ENCODE measurements at regions not wholly inside any gene's neighbourhood (a gene's known extent, or its start where the extent isn't known, plus 50 kb on each side); places are given as distances from the start of the nearest gene placed in this dataset.
"Not testable (repeated sequence)": the region's sequence is repeated elsewhere in the genome, so short reads cannot be mapped to it uniquely, and the experiment has no call there.

GRCh38 chrX:122982521-122982920 is 201.6 kb upstream of the GRIA3 start:
- H3K18ac ChIP-seq (ENCODE audit: low read length), result no peak overlapping the region
- no peak overlapping the region for H3K27ac ChIP-seq (replicated peaks; ENCODE audit: low read length)
- H3K79me1 ChIP-seq (ENCODE audit: low read depth, low read length), result no peaks in the 10 kb centered on the region
- no peak overlapping the region for H4K8ac ChIP-seq (ENCODE audit: low read depth, low read length)
- no peaks in the 10 kb centered on the region for H3K27me3 ChIP-seq (ENCODE audit: control insufficient read depth in 3 of 3, insufficient read depth in 3 of 3, low read depth in 1 of 3, low read length in 3 of 3)
- no peak overlapping the region for H3K9ac ChIP-seq (ENCODE audit: low read depth, low read length, poor library complexity)
- H2AFZ ChIP-seq (ENCODE audit: low read length), result no peak overlapping the region
- no peak overlapping the region for H3K14ac ChIP-seq (ENCODE audit: low read length)
- no peak overlapping the region for H3K4ac ChIP-seq (ENCODE audit: low read length)
- H2BK15ac ChIP-seq (ENCODE audit: low read length), result no peak overlapping the region
- no peak for DNase-seq (ENCODE audit: low spot score)
- H3K23ac ChIP-seq (ENCODE audit: low read depth, low read length, poor library complexity), result no peak overlapping the region
- no peaks in the 10 kb centered on the region for H3K4me1 ChIP-seq (ENCODE audit: control insufficient read depth in 2 of 2, insufficient read depth in 1 of 2, low read depth in 1 of 2, low read length in 2 of 2)
- H2AK5ac ChIP-seq (ENCODE audit: low read depth, low read length), result no peak overlapping the region
- no peak overlapping the region for H2BK5ac ChIP-seq (ENCODE audit: low read length)
- H4K91ac ChIP-seq (ENCODE audit: low read depth, low read length, poor library complexity), result no peak overlapping the region
- no peak overlapping the region for H2BK120ac ChIP-seq (ENCODE audit: low read depth, low read length)
- WGBS, 2 donors (ENCODE audit: extremely low coverage in 2 of 2, insufficient read length in 2 of 2, insufficient replicate concordance in 1 of 2), result no CpG with 5 or more reads among the region's 6 CpGs
- no peak overlapping the region for H2BK12ac ChIP-seq (ENCODE audit: low read length)
- H3K4me2 ChIP-seq (ENCODE audit: insufficient read depth, low read length, poor library complexity, severe bottlenecking), result no peak overlapping the region
- no peaks in the 10 kb centered on the region for H3K9me3 ChIP-seq (replicated peaks in 1 of 2; ENCODE audit: control insufficient read depth in 2 of 2, insufficient read depth in 1 of 2, low read depth in 1 of 2, low read length in 2 of 2)
- no peak overlapping the region for H3K4me3 ChIP-seq (ENCODE audit: low read length in 2 of 2)
- no peaks in the 10 kb centered on the region for H3K36me3 ChIP-seq (replicated peaks in 1 of 2; ENCODE audit: control insufficient read depth in 2 of 2, insufficient read depth in 2 of 2, low read length in 2 of 2)

- not testable (repeated sequence) for H2AK5ac ChIP-seq (ENCODE audit: low read depth, low read length); DNase-seq (ENCODE audit: low spot score); H2BK15ac ChIP-seq (ENCODE audit: low read length); H3K4me3 ChIP-seq (ENCODE audit: low read length in 2 of 2); H3K9me3 ChIP-seq (replicated peaks in 1 of 2; ENCODE audit: control insufficient read depth in 2 of 2, insufficient read depth in 1 of 2, low read depth in 1 of 2, low read length in 2 of 2); H3K9ac ChIP-seq (ENCODE audit: low read depth, low read length, poor library complexity); H3K4me2 ChIP-seq (ENCODE audit: insufficient read depth, low read length, poor library complexity, severe bottlenecking); H2BK120ac ChIP-seq (ENCODE audit: low read depth, low read length); H3K18ac ChIP-seq (ENCODE audit: low read length); H3K23ac ChIP-seq (ENCODE audit: low read depth, low read length, poor library complexity); H3K27ac ChIP-seq (replicated peaks; ENCODE audit: low read length); H4K8ac ChIP-seq (ENCODE audit: low read depth, low read length); H4K91ac ChIP-seq (ENCODE audit: low read depth, low read length, poor library complexity); H3K79me1 ChIP-seq (ENCODE audit: low read depth, low read length); H2BK12ac ChIP-seq (ENCODE audit: low read length); H3K27me3 ChIP-seq (ENCODE audit: control insufficient read depth in 3 of 3, insufficient read depth in 3 of 3, low read depth in 1 of 3, low read length in 3 of 3); H3K36me3 ChIP-seq (replicated peaks in 1 of 2; ENCODE audit: control insufficient read depth in 2 of 2, insufficient read depth in 2 of 2, low read length in 2 of 2); H3K14ac ChIP-seq (ENCODE audit: low read length); H3K4ac ChIP-seq (ENCODE audit: low read length); H2AFZ ChIP-seq (ENCODE audit: low read length); H3K4me1 ChIP-seq (ENCODE audit: control insufficient read depth in 2 of 2, insufficient read depth in 1 of 2, low read depth in 1 of 2, low read length in 2 of 2); H2BK5ac ChIP-seq (ENCODE audit: low read length)
- no CpG with 5 or more reads among the region's 2 CpGs for WGBS, 2 donors (ENCODE audit: extremely low coverage in 2 of 2, insufficient read length in 2 of 2, insufficient replicate concordance in 1 of 2)
Measured at GRCh38 chrX:123002844-123003243, 181.2 kb upstream of the GRIA3 start.

- no peaks in the 10 kb centered on the region for H3K36me3 ChIP-seq (replicated peaks in 1 of 2; ENCODE audit: control insufficient read depth in 2 of 2, insufficient read depth in 2 of 2, low read length in 2 of 2)
- H3K14ac ChIP-seq (ENCODE audit: low read length), result no peak overlapping the region
- H3K27me3 ChIP-seq (ENCODE audit: control insufficient read depth in 3 of 3, insufficient read depth in 3 of 3, low read depth in 1 of 3, low read length in 3 of 3), result no peaks in the 10 kb centered on the region
- H2BK15ac ChIP-seq (ENCODE audit: low read length), result no peak overlapping the region
- H2BK12ac ChIP-seq (ENCODE audit: low read length), result no peak overlapping the region
- no peak overlapping the region for H3K23ac ChIP-seq (ENCODE audit: low read depth, low read length, poor library complexity)
- no peak overlapping the region for H4K91ac ChIP-seq (ENCODE audit: low read depth, low read length, poor library complexity)
- no peak overlapping the region for H3K9ac ChIP-seq (ENCODE audit: low read depth, low read length, poor library complexity)
- no peak overlapping the region for H4K8ac ChIP-seq (ENCODE audit: low read depth, low read length)
- H3K18ac ChIP-seq (ENCODE audit: low read length), result no peak overlapping the region
- H2BK120ac ChIP-seq (ENCODE audit: low read depth, low read length), result no peak overlapping the region
- no peak overlapping the region for H3K27ac ChIP-seq (replicated peaks; ENCODE audit: low read length)
- no peak overlapping the region for H3K4ac ChIP-seq (ENCODE audit: low read length)
- no peak overlapping the region for H2BK5ac ChIP-seq (ENCODE audit: low read length)
- H3K4me2 ChIP-seq (ENCODE audit: insufficient read depth, low read length, poor library complexity, severe bottlenecking), result no peak overlapping the region
- H3K4me1 ChIP-seq (ENCODE audit: control insufficient read depth in 2 of 2, insufficient read depth in 1 of 2, low read depth in 1 of 2, low read length in 2 of 2), result no peaks in the 10 kb centered on the region
- no peak overlapping the region for H3K4me3 ChIP-seq (ENCODE audit: low read length in 2 of 2)
- no peaks in the 10 kb centered on the region for H3K79me1 ChIP-seq (ENCODE audit: low read depth, low read length)
- H3K9me3 ChIP-seq (replicated peaks in 1 of 2; ENCODE audit: control insufficient read depth in 2 of 2, insufficient read depth in 1 of 2, low read depth in 1 of 2, low read length in 2 of 2), result no peaks in the 10 kb centered on the region
- H2AFZ ChIP-seq (ENCODE audit: low read length), result no peak overlapping the region
- no CpG with 5 or more reads among the region's 1 CpG for WGBS, 2 donors (ENCODE audit: extremely low coverage in 2 of 2, insufficient read length in 2 of 2, insufficient replicate concordance in 1 of 2)
- no peak overlapping the region for H2AK5ac ChIP-seq (ENCODE audit: low read depth, low read length)
- DNase-seq (ENCODE audit: low spot score), result no peak
Measured at GRCh38 chrX:123013141-123013540, 170.9 kb upstream of the GRIA3 start.

GRCh38 chrX:123036401-123036800 is 147.7 kb upstream of the GRIA3 start:
- Histone ChIP-seq H2BK120ac (ENCODE audit: low read depth, low read length) (no peak overlapping the region), H3K4me1 (ENCODE audit: control insufficient read depth in 2 of 2, insufficient read depth in 1 of 2, low read depth in 1 of 2, low read length in 2 of 2) (no peaks in the 10 kb centered on the region), H4K91ac (ENCODE audit: low read depth, low read length, poor library complexity) (no peak overlapping the region), H3K36me3 (replicated peaks in 1 of 2; ENCODE audit: control insufficient read depth in 2 of 2, insufficient read depth in 2 of 2, low read length in 2 of 2) (no peaks in the 10 kb centered on the region), H4K8ac (ENCODE audit: low read depth, low read length) (no peak overlapping the region), H2BK5ac (ENCODE audit: low read length) (no peak overlapping the region), H2BK15ac (ENCODE audit: low read length) (no peak overlapping the region), H3K9ac (ENCODE audit: low read depth, low read length, poor library complexity) (no peak overlapping the region), H3K18ac (ENCODE audit: low read length) (no peak overlapping the region), H2BK12ac (ENCODE audit: low read length) (no peak overlapping the region), H3K4me2 (ENCODE audit: insufficient read depth, low read length, poor library complexity, severe bottlenecking) (no peak overlapping the region), H3K27ac (replicated peaks; ENCODE audit: low read length) (no peak overlapping the region), H2AFZ (ENCODE audit: low read length) (no peak overlapping the region), H3K23ac (ENCODE audit: low read depth, low read length, poor library complexity) (no peak overlapping the region), H2AK5ac (ENCODE audit: low read depth, low read length) (no peak overlapping the region), H3K4ac (ENCODE audit: low read length) (no peak overlapping the region), H3K9me3 (replicated peaks in 1 of 2; ENCODE audit: control insufficient read depth in 2 of 2, insufficient read depth in 1 of 2, low read depth in 1 of 2, low read length in 2 of 2) (no peaks in the 10 kb centered on the region), H3K79me1 (ENCODE audit: low read depth, low read length) (no peaks in the 10 kb centered on the region), H3K4me3 (ENCODE audit: low read length in 2 of 2) (no peak overlapping the region), H3K14ac (ENCODE audit: low read length) (no peak overlapping the region), H3K27me3 (ENCODE audit: control insufficient read depth in 3 of 3, insufficient read depth in 3 of 3, low read depth in 1 of 3, low read length in 3 of 3) (no peaks in the 10 kb centered on the region)
- DNase-seq (ENCODE audit: low spot score), result no peak
- no CpG with 5 or more reads among the region's 3 CpGs for WGBS, 2 donors (ENCODE audit: extremely low coverage in 2 of 2, insufficient read length in 2 of 2, insufficient replicate concordance in 1 of 2)
